ENCODE measurements at regions not wholly inside any gene's neighbourhood (a gene's known extent, or its start where the extent isn't known, plus 50 kb on each side); places are given as distances from the start of the nearest gene placed in this dataset.
"Not testable (repeated sequence)": the region's sequence is repeated elsewhere in the genome, so short reads cannot be mapped to it uniquely, and the experiment has no call there.

DNA sequence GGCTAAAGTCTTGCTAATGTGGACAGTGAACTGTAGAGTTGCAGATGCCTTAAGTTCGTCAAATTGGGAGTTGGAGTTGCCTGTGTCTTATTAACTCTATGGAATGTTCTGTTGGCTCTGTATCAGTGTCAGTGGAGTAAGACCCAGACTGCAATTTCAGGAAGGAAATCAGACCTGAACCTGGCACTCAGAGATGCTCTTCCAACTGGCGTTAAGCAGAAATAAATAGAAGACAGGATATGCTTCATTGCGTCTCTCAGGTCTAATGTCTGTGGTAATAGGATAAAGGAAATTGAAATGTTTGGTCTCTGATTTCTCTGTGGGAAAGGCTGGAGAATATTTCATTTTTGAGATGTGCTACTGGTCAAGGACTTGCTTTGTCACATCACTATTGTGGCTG lies 846.7 kb upstream of the ID2 start:
- no peak for DNase-seq

DNA sequence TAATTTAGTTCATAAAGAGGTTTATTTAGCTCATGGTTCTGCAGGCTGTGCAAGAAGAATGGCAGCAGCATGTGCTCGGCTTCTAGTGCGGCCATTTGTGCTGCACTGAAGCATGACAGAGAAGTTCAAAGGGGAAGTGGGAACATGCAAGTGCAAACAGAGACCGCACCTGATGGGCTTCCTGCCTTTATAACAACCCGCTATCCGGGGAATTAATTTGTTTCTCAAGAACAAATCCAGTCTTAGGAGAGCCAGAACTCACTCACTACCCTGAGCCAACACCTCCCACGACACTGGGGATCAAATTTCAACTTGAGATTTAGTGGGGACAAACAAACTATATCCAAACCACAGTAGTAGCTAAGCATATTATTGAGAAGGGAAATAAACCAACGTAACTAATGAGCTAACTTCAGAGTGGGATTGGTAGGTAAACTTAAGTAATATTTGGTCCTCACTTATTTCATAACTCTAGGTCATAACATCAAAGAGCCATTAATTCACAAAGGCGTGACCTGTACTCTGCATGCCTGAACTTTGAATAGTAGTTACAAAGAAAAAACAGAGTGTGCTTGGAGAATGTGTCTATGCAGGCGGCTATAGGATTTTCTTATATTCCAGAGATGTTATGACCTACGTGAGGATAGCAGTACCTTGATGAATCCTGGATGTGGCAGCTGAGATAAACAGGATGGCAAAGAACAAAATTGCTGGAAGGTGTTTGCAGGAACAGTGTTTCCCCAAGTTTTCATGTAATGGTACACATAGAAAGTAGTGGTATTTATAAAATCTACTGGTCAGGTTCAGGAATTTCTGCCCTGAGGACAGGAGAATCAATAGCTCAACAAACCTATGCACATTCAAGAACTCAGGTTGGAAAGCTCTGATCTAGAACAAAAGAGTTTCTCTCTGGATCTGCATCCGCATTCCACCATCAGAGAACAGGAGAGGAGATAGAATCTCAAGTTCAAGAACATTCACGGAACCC lies 845.9 kb upstream of the ID2 start:
- peak; percentile 56 for DNase-seq

DNA sequence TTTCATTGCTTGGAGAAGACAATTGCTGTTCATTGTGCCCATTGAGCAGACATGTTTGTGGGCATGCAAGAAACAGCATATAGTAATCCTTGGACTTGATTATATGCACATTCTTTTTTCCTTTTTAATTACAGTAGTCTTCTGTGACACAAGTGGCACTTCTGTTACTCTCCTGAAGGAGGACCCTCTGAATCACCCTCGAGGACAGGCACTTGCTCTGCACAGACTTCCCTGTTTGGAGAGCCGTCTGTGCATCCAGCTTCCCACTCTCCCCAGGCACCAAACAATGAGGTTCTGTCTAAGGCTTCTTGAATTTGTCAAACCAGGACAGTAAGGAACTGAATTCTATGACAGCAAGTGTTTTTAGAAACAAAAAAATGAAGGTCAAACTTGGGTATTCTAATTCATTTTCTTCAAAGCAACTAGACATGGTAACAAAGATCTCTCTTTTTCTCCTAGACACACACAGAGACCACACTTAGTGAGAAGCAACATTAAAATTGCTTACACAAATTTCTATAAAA lies 844.6 kb upstream of the ID2 start:
- DNase-seq, result peak; percentile 11

DNA sequence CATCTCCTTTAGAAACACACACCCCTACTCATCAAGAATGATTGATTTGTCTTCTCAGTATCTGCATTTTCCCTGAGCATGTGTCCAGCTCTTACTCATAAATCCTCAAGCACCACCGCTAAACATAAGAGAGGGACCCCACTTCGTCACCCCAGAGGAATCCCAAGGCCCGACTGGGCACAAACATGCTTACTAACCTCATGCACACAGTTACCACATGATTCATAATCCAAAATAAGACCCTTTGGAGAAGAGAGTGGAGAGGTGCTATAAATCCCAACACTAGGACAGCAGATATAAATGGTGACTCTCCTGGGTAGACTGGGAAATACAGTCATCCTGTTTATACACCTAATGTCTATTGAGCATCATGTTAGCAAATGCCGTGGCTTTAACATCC lies 843.2 kb upstream of the ID2 start:
- no peak for DNase-seq

DNA sequence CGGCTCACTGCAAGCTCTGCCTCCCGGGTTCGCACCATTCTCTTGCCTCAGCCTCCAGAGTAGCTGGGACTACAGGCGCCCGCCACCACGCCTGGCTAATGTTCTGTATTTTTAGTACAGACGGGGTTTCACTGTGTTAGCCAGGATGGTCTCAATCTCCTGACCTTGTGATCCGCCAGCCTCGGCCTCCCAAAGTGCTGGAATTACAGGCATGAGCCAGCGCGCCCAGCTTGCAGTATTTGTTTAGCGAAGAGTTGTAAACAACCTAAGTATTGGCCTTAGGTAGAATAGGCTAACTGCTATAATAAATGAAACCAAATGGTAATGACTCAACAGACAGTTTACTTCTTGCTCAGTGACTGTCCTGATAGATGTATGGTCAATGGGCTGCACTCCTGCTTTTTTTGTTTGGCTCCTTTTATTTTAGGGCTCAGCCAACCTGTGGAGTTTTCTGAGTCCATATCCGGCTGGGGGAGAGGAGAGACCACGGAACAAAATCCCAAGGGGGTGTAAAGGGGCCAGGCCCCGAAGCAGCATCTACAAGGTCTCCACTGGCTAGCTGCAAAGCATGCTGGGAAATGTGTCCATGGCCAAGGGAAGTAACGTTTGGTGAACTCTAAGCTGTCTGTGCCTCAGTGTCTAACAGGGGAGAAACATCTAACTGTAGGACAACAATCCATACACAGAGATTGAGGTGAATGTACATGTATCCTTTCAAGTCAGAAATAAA lies 841.0 kb upstream of the ID2 start:
- DNase-seq, result no peak

DNA sequence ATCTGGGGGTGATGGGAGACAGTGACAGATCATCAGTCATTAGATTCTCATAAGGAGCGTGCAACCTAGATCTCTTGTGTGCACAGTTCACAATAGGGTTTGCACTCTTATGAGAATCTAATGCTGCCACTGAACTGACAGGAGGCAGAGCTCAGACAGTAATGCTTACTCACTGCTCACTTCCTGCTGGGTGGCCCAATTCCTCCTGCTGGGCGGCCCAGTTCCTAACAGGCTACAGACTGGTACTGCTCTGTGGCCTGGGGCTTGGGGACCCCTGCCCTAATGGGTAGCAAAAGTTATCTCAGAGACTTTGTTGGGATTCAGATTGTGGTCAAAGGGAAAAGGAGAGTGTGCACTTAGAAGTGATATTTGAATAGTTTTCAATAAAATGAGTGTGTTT lies 840.1 kb upstream of the ID2 start:
- no peak for DNase-seq

DNA sequence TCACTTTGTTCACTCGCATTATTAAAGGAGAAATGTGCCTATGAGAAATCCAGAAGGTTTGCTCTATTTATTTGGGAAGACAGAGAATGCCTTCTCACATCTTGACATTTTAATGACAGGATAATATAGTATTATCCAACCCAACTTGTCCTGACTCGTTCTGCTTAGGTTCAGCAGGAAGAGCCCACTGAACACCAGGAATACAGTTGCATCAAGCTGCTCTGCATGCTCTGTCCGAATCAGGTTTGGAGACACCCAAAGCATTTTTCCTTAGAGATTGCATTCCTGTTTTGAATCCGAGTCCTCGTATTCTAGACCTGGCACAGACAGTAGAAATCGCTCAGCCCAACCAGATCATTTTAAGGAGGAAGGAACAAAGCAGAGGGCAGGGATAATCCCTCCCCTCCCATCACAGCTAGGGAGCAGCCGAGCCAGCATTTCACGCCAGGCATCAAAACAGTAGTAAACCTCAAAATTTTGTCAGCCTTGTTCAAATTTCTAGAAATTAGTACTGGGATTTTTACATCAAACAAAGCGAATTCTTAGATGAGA lies 837.4 kb upstream of the ID2 start:
- DNase-seq, result no peak

DNA sequence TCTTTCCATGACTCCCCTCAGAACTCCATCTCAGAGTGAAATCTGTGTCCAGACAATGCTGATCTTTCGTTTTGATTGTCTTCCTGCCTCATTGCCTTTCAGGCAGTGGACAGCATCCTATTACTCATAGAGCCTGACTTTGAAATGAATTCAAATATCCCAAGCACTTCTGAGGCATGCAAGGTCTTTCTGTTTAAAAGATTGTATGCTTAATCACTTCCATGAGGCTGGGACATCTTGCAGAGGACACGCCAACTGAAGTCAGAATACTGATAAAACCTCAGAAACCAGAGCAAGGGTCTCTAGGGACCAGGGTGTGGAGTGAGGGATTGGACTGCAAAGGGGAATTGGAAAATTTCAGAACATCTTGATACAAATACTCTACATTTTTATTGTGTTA lies 836.5 kb upstream of the ID2 start:
- DNase-seq, result no peak

DNA sequence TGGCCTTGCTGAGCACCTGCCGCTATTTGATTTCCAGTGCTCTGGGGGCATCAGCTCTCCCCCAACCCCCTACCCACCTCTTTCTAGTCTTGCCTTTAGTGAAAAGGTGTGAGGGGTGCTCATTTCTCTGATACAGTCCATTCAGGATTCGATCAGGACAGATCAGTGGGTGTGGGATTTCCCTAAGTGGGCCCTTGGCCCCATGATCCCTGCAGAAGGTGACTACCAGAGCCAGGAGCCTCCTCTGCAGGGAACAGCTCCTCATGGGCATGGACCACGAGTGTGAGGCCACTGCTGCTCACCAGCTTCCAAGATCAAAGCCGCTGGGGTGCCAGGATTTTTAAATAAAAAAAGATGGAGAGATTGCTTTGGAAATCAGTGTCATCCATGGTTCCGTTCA lies 835.2 kb upstream of the ID2 start:
- no peak for DNase-seq

DNA sequence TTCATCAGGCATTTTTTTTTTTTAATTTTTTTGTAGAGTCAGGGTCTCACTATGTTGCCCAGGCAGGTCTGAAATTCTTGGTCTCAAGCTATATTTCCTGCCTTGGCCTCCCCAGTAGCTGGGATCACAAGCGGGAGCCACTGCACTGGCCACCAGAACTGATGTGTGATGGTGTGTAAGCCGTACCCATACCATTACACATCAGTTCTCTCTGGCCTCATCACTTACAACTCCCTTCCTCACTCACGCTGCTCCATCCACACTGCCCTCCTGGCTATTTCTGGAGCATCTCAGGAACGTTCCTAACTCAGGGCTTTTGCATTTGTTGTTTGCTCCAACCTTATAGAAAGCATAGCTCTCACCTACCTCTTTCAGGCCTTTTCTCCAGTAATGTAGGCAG lies 834.5 kb upstream of the ID2 start:
- no peak for DNase-seq

DNA sequence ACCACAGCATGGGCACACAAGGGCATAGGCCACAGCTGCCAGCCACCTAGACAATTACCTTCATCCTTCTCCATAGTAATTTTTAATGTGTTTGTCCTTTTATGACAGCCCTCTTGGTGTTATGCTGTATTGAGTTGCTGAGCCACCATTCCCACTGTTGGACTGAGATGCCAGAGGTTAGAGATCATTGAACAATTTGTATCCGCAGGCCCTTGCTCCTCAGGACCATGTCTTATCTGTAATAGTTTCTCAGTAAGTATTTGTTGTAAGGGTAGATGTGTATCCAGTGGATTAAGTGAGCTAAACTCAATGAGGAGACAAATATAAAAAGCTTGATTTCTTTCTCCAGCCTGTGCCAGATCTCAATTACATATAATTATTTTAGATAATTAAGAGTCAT lies 832.8 kb upstream of the ID2 start:
- DNase-seq, result no peak

DNA sequence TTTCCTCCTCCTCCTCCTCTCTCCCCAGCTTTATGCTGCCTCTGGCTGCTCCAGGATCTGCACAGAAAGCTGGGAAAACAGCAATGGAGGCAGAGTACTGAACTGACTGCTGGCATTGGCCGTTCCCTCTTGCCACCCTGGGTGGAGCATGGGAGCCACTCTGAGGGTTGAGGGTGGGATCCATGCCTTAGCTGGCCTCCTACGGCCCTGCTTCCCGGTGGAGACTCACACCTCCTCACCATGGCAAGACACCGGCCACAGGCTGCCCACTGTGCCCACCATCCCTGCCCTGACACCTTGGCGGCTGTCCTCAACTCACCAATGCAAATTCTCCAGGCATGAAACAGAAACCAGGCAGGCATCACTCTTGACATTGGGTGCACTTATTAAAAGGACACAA lies 832.3 kb upstream of the ID2 start:
- DNase-seq, result no peak

DNA sequence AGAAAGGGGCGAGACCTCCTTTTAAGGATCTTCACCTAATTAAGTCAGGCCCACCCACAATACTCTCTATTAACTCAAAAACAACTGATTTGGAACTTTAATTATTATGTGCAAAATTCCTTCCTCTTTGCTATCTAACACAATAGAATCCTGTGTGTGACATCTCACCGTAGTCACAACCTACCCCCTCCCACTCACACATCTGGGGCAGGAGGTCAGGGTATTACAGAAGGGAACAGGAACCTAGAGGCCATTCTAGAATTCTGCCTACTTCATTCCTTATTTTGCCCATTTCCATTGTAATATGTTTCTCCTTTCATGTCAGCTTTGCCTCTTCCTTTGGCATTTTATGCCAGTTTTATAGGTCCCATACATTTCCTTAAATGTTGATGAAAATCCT lies 829.3 kb upstream of the ID2 start:
- no peak for DNase-seq

DNA sequence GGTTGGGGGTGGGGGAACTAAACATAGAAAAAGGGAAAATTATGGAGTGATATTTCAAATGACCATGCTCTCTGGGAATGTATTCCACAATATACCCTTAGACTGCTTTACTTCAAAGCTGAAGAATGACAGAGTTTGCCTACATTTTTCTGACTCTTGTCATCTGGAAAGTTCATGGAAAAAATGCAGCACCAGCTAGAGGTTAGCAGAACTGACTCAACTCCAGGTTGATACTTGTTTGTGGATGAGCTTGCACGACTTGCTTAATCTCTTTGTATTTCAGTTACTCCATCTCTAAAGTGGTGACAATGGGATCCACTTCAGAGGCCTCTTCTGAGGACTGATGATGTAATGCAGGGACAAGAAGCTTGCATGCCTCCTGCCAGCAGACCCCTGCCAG lies 824.0 kb upstream of the ID2 start:
- no peak for DNase-seq

DNA sequence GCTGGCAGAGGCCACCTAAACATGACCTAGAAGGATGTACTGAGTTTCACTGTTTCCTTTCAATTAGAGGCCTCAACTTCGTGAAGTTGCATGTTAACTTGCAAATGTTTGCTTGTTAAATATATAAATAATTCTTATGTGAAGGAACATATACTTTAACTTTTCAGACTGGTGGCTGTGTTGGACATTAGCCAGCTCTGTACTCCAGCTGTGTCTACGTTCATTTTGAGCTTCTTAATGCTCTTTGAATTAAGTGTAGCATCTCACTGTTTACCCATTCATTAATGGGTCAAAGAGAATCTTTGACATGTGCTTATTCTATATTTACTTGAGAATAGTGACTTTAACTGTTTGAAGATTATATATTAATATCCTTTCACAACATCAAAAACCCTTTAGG lies 823.2 kb upstream of the ID2 start:
- no peak for DNase-seq

DNA sequence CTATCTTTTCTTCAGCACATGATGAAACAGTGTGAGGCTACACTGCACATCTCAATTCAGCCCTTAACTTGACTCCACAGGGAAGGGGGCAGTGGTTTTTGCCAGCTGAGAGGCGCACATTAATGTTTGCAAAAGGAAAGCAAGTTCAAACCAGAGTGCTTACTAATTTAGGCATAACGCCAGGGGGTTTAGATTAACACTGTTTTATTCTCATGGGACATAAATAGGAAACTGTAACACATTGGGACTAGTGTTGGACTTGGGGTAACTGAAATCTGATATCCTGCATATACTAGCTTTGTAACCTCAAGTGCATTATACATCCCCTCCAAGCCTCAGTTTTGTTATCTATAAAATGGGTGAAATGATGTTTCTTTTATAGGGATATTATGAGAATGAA lies 821.2 kb upstream of the ID2 start:
- DNase-seq, result no peak

DNA sequence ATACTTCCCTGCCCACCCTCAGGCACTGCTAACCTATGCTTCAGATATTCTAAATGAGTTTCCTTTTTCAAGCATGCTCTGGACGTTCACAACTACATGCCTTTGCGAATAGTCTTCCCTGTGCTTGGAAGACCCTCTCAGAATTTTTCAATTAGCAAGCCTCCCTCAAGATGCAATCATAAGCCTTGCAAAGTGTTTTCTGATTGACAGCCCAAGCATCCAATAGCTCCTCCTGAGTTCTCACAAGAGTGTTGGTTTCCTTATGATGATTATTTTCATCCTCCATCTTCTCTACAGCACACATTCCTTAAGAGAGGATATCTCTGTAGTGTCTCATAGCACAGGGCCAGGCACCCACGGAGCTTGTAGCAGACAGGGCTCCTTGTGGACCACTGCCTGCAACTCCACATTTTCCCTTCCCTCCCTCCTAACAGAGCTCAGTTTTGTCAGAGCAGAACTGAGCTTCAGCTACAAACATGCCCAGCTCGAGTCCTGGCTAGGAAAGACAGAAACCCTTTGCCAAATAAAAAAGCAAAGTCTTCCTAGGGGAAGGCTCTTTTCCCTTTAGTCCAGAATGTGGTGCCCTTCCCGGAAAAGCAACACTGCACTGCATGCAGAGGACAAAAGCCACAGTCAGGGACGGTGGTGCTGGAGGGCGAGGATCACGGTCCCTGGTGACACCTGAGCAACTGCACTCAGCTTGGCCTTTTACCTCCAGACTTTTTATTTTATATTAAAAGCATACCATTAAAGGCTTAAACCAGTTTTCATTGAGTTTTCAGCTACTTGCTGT lies 819.8 kb upstream of the ID2 start:
- DNase-seq, result no peak

DNA sequence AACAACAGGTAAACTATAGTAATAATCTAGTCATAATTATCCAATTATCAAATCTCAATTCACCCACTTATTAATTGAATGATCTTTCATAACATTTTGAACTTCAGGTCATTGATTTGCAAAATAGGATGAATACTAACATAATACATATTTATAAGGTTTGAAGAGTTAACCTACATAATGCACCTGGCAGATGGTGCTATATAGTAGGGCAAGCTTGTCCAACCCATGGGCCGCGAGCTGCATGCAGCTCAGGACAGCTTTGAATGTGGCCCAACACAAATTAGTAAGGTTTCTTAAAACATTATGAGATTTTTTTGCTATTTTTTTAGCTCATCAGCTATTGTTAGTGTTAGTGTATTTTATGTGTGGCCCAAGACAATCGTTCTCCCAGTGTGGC lies 815.8 kb upstream of the ID2 start:
- DNase-seq, result no peak

DNA sequence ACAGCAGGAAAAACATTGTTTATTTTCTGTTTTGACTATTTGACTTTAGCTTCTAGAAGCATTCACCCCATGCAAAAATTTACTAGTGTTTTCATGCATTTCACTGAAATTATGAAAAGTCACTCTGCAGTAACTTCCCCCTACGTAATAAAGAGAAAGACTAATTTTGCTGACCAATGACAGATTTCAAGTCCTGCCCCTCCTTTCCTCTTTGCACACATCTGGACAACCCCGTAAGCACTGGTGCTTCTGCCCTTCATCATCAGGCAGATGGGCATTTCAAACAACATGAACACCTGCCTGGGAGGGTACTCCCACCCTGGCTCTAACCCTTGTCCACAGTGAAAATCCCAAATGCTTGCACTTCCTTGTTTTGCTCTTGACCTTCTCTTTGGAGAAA lies 815.0 kb upstream of the ID2 start:
- DNase-seq, result no peak

DNA sequence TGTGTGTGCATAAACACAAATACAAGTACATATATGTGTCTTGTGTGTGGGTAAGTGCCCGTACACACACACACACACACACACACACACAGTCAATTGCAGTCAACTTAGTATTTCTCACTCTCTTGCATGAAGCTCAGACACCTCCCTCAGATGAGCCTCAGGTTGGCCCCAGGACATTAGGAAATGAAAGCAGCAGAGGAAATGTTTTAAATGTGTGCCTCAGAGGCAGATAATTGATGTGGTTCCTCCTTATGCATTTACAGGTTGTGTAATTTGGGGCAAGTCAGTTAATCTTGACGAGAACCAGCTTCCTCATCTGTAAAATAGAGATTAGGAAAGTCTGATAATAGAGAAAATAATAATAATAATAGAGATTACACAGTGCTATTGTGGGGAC lies 814.0 kb upstream of the ID2 start:
- no peak for DNase-seq

DNA sequence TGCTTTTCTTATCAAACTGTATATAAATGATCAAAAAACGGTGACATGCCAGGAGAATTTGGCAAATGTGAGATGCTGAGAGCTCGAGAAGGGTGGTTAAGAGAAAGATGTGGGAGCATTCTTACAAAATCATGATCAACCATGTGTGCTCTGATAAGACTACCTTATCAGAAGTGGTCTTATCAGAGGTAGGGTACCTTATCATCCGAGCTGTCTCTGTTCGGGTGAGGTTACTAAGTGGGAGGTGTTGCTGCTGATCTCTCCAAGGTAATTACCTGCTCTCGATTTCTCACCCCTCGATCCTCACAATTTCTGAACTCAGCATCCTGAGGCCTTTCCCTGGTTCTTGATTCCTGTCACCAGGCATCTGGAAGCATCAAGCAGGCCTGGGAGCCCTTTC lies 813.0 kb upstream of the ID2 start:
- no peak for DNase-seq

DNA sequence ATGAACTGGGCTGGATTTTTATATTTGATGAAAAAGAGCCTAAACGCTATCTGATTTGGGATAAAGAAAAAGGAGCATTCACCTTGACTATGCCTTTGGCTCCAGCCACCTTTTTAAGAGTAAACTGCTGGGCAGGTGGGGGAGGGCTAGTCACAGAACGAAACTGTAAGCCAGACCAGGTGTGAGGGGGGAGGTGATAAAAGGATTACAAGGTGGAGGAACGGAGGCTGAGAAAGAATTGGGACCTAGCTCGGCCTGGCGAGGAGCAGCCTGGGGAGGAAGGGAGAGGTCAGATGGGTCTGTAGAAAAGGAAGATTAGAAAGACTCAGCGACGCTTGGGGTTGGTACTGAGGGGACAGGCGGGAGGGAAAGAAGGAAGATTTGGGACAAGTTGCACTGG lies 805.4 kb upstream of the ID2 start:
- DNase-seq, result not testable (repeated sequence)

DNA sequence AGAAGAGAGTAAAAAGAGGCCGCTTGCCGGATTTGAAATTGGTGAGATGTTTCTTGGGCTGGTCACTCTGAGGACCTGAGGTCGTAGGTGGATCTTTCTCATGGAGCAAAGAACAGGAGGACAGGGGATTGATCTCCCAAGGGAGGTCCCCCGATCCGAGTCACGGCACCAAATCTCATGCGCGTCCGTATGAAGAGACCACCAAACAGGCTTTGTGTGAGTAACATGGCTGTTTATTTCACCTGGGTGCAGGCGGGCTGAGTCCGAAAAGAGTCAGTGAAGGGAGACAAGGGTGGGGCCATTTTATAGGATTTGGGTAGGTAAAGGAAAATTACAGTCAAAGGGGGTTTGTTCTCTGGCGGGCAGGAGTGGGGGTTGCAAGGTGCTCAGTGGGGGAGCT lies 803.6 kb upstream of the ID2 start:
- not testable (repeated sequence) for DNase-seq
